HCT116 (cell line): ENCODE measurements at regions not wholly inside any gene's neighbourhood (a gene's known extent, or its start where the extent isn't known, plus 50 kb on each side); places are given as distances from the start of the nearest gene placed in this dataset.

Experiments used
- ATAC-seq: fragments of 200-7000 bp; cut with Tn5 transposase; 2 replicates; pipeline ENCODE4 v1.9.1; 2020; ENCODE audit warnings: mild to moderate bottlenecking, moderate library complexity
- BruUV-seq: library from RNA; stranded (reverse); fragments of 400-500 nt; replicated peaks from 2 replicates; lab custom pipeline; 2021; lab: Mats Ljungman, UMichigan
- CTCF ChIA-PET: fragments of 300-600 bp; sonication (Branson Sonifier 250); formaldehyde crosslinking; loops from one replicate; lab custom pipeline; 2021; ENCODE audit warnings: antibody characterized with exemption; lab: Charles Lee
- POLR2A ChIA-PET: fragments of 300-600, 350-600 bp; sonication (Branson Sonifier 250); formaldehyde crosslinking; loops from one replicate; lab custom pipeline; 2021; ENCODE audit warnings: antibody characterized with exemption; lab: Charles Lee
- RAD21 ChIA-PET, 2 experiments: fragments of 300-600 bp; sonication (Branson Sonifier 250); formaldehyde crosslinking; loops; one replicate each; lab custom pipeline; 2023; ENCODE audit warnings: low total read pairs in 2 of 2; ENCODE audit not compliant: uncharacterized antibody in 2 of 2, unreplicated experiment in 2 of 2, low non-redundant PET in 1 of 2; lab: Charles Lee
- DNase-seq: peaks from one replicate; pipeline ENCODE4 v3.0.0-alpha.2; 2010; ENCODE audit warnings: low read depth, low spot score
- H2AFZ ChIP-seq: fragments of 200-600 bp; shearing (Covaris generic), sonication (generic); 2 replicates; pipeline ENCODE4 v1.6.1; 2017; ENCODE audit warnings: low read depth, mixed run types, mixed read lengths, antibody characterized with exemption, low read length; ENCODE audit not compliant: poor library complexity, severe bottlenecking
- H3K27ac ChIP-seq: 2 replicates; pipeline ENCODE4 v1.5.1; 2012; ENCODE audit warnings: low read depth, low read length
- H3K27me3 ChIP-seq: fragments of 200-600 bp; sonication (generic); 2 replicates; pipeline ENCODE4 v1.6.1; 2016; ENCODE audit warnings: mixed run types, low read length, mixed read lengths; ENCODE audit not compliant: insufficient read depth
- H3K36me3 ChIP-seq, 2 experiments: fragments of 200-500 bp in 1 of 2; fragments of 200-600 bp in 1 of 2; sonication (Bioruptor generic) in 1 of 2; sonication (generic) in 1 of 2; 2 replicates each; pipeline versions ENCODE4 v1.5.1 to v1.6.1; 2014 to 2016; ENCODE audit warnings: low read length in 2 of 2, inconsistent platforms in 1 of 2, mixed read lengths in 1 of 2, mixed run types in 1 of 2; ENCODE audit not compliant: insufficient read depth in 2 of 2, control insufficient read depth in 1 of 2
- H3K4me1 ChIP-seq, 2 experiments: fragments of 200-600 bp in 1 of 2; sonication (generic) in 1 of 2; 2 replicates each; pipeline versions ENCODE4 v1.5.1 to v1.6.1; 2012 to 2017; ENCODE audit warnings: low read length in 2 of 2, inconsistent platforms in 1 of 2, mild to moderate bottlenecking in 1 of 2, mixed read lengths in 1 of 2, mixed run types in 1 of 2, moderate library complexity in 1 of 2; ENCODE audit not compliant: insufficient read depth in 2 of 2, control insufficient read depth in 1 of 2
- H3K4me2 ChIP-seq: fragments of 200-600 bp; sonication (generic); 2 replicates; pipeline ENCODE4 v1.6.1; 2017; ENCODE audit warnings: mixed run types, low read length, mixed read lengths
- H3K4me3 ChIP-seq, 2 experiments: fragments of 200-600 bp in 1 of 2; sonication (generic) in 1 of 2; replicated peaks in 1 of 2; 2 replicates each; pipeline ENCODE4 v1.5.1; 2011 to 2016; ENCODE audit warnings: low read length in 2 of 2, control low read depth in 1 of 2, low read depth in 1 of 2, mild to moderate bottlenecking in 1 of 2, mixed read lengths in 1 of 2, mixed run types in 1 of 2
- H3K79me2 ChIP-seq: fragments of 200-600 bp; sonication (generic); 2 replicates; pipeline ENCODE4 v1.6.1; 2017; ENCODE audit warnings: mild to moderate bottlenecking, mixed run types, low read length, moderate library complexity, mixed read lengths; ENCODE audit not compliant: insufficient read depth
- H3K9ac ChIP-seq: fragments of 200-600 bp; sonication (generic); 2 replicates; pipeline ENCODE4 v1.6.1; 2016; ENCODE audit warnings: low read length, mixed read lengths
- H3K9me2 ChIP-seq: fragments of 200-600 bp; sonication (generic), shearing (Covaris generic); 2 replicates; pipeline ENCODE4 v1.6.1; 2017; ENCODE audit warnings: mixed run types, mild to moderate bottlenecking, moderate library complexity; ENCODE audit not compliant: insufficient read depth
- H3K9me3 ChIP-seq, 2 experiments: fragments of 200-500 bp in 1 of 2; fragments of 200-600 bp in 1 of 2; sonication (Bioruptor generic) in 1 of 2; sonication (generic) in 1 of 2; 2 replicates each; pipeline ENCODE4 v1.6.1; 2014 to 2017; ENCODE audit warnings: low read length in 2 of 2, mixed read lengths in 2 of 2, inconsistent platforms in 1 of 2, low read depth in 1 of 2, mild to moderate bottlenecking in 1 of 2, mixed run types in 1 of 2, moderate library complexity in 1 of 2; ENCODE audit not compliant: control insufficient read depth in 1 of 2, insufficient read depth in 1 of 2
- H4K20me1 ChIP-seq: fragments of 200-600 bp; sonication (generic), shearing (Covaris generic); 2 replicates; pipeline ENCODE4 v1.6.1; 2017; ENCODE audit warnings: mixed run types, mild to moderate bottlenecking, moderate library complexity; ENCODE audit not compliant: insufficient read depth
- CBX3 ChIP-seq: IDR thresholded peaks from 2 replicates; pipeline ENCODE4 v1.6.1; 2012; ENCODE audit warnings: low read depth
- CEBPB ChIP-seq: IDR thresholded peaks from 2 replicates; pipeline ENCODE4 v1.6.1; 2012; ENCODE audit warnings: low read depth
- CTCF ChIP-seq, 3 experiments: fragments of 200-600 bp in 1 of 3; sonication (generic) in 1 of 3; IDR thresholded peaks in 2 of 3; conservative IDR thresholded peaks in 1 of 3; 2 replicates each; pipeline ENCODE4 v1.5.1; 2012 to 2017; ENCODE audit warnings: low read depth in 2 of 3, low read length in 2 of 3, antibody characterized with exemption in 1 of 3, borderline replicate concordance in 1 of 3, control low read depth in 1 of 3, mild to moderate bottlenecking in 1 of 3, mixed read lengths in 1 of 3, mixed run types in 1 of 3, moderate library complexity in 1 of 3; ENCODE audit not compliant: insufficient read depth in 1 of 3
- EGR1 ChIP-seq: IDR thresholded peaks from 2 replicates; pipeline ENCODE4 v1.6.1; 2012; ENCODE audit warnings: low read depth
- JUND ChIP-seq: IDR thresholded peaks from 2 replicates; pipeline ENCODE4 v1.6.1; 2012
- MAX ChIP-seq: IDR thresholded peaks from 2 replicates; pipeline ENCODE4 v1.6.1; 2012
- POLR2AphosphoS5 ChIP-seq: IDR thresholded peaks from 2 replicates; pipeline ENCODE4 v1.6.1; 2011; ENCODE audit warnings: mild to moderate bottlenecking, low read depth, low read length, moderate library complexity
- RAD21 ChIP-seq: IDR thresholded peaks from 2 replicates; pipeline ENCODE4 v1.6.1; 2012; ENCODE audit warnings: low read depth, mild to moderate bottlenecking
- SIN3A ChIP-seq: IDR thresholded peaks from 2 replicates; pipeline ENCODE4 v1.6.1; 2012; ENCODE audit warnings: low read depth
- ZBTB33 ChIP-seq: IDR thresholded peaks from 2 replicates; pipeline ENCODE4 v1.6.1; 2011; ENCODE audit warnings: mild to moderate bottlenecking, low read length, moderate library complexity; ENCODE audit not compliant: insufficient replicate concordance; ENCODE audit errors: extremely low read depth
- ZFX ChIP-seq: fragments of 450-650 bp; IDR thresholded peaks from 2 replicates; pipeline ENCODE4 v1.6.1; 2017
- intact Hi-C: fragments of 100-400 bp; cut with micrococcal nuclease; formaldehyde crosslinking; loops from 2 replicates; pipeline ENCODE4 v1.10.0; 2022

DNA sequence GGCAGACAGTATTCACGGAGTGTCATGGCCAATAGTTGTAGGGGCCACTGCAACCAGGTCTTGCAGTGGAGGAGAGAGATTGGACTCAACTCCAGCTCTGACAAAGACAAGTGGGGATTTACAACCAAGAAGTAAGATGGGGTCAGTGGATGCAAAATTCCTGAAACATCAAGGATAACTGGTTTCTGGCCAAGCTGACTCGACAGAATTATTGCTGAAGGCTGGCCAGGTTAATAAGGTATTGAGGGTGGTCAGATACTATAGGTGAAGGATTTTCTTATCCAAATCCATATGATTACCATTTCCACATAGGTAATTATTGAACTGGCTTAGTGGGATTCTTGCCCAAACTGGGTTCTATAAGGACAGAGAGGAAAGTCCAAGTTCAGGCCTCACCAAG is 64.9 kb upstream of the FOXG1 start:
- no peak for DNase-seq
- H3K36me3 ChIP-seq: no peaks in the 10 kb centered on the region
- H3K4me2 ChIP-seq: no peak overlapping the region
- no peaks in the 10 kb centered on the region for H3K79me2 ChIP-seq
- ChIA-PET POLR2A (no interaction called here), CTCF (no interaction called here), RAD21 (no interaction called here)
- H3K4me3 ChIP-seq: no peak overlapping the region
- no peaks in the 10 kb centered on the region for H4K20me1 ChIP-seq
- intact Hi-C loops: no loop called here
- H3K9me3 ChIP-seq: peaks cover 7 to 19% of the 10 kb centered on the region in 2 experiments; a peak in 2 of 4 replicates
- ATAC-seq: no peak
- H3K9ac ChIP-seq: no peak overlapping the region
- H3K9me2 ChIP-seq: no peaks in the 10 kb centered on the region
- no peak overlapping the region for H3K27ac ChIP-seq
- H3K4me1 ChIP-seq: no peaks in the 10 kb centered on the region
- no peak overlapping the region for H2AFZ ChIP-seq
- no peak for TF ChIP-seq CEBPB
- TF ChIP-seq SIN3A: no peak
- no peak for TF ChIP-seq EGR1
- H3K27me3 ChIP-seq: no peaks in the 10 kb centered on the region
- no TSS peak for BruUV-seq

DNA sequence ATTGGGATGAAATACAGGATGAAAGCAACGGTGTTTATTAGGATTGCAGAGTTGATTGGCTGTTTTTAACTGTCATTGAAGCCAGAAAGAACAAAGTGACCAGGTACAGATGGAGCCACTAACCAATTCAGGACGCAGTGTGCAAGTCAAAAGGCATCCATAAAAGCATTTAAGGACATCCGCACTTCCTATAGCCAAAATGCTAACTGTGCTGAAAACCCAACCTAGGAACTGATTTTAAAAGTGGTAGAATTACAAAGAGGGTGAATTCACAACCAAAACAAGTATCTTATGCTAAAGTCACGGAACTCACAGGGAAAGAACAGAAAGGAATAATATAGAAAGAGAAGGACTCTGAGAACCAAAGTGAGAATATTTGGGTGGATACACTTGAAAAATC is 63.1 kb upstream of the FOXG1 start:
- Histone ChIP-seq H3K4me1 (no peaks in the 10 kb centered on the region), H4K20me1 (no peaks in the 10 kb centered on the region), H3K27ac (no peak overlapping the region), H3K4me3 (no peak overlapping the region), H3K9ac (no peak overlapping the region), H3K9me2 (no peaks in the 10 kb centered on the region), H3K4me2 (no peak overlapping the region), H3K9me3 (peaks cover 0 to 9% of the 10 kb centered on the region in 2 experiments; a peak in 2 of 4 replicates), H3K79me2 (no peaks in the 10 kb centered on the region), H2AFZ (no peak overlapping the region), H3K27me3 (no peaks in the 10 kb centered on the region), H3K36me3 (no peaks in the 10 kb centered on the region)
- intact Hi-C loops: no loop called here
- no peak for ATAC-seq
- no TSS peak for BruUV-seq
- POLR2A ChIA-PET: no interaction called here
- RAD21 ChIA-PET: no interaction called here
- DNase-seq: no peak
- TF ChIP-seq POLR2AphosphoS5 (no peak), ZFX (no peak), MAX (no peak), CBX3 (no peak), ZBTB33 (no peak), JUND (no peak), RAD21 (no peak), CTCF (IDR thresholded peaks at IDR 0.05 in 2 of 3, conservative IDR thresholded peaks at IDR 0.05 in 1 of 3; ENCODE audit: borderline replicate concordance in 1 of 3, insufficient read depth in 1 of 3, low read depth in 2 of 3, low read length in 2 of 3) (no peak)
- CTCF ChIA-PET: no interaction called here
